Endothelial cell of umbilical vein (primary cell): ENCODE measurements at regions not wholly inside any gene's neighbourhood (a gene's known extent, or its start where the extent isn't known, plus 50 kb on each side); places are given as distances from the start of the nearest gene placed in this dataset.
A peak's percentile ranks its signal among the peaks of the same experiment; 100 is the strongest.

Experiments used
- BruUV-seq: library from RNA; stranded (reverse); fragments of 400-500 nt; replicated peaks from 2 replicates; lab custom pipeline; 2021; lab: Mats Ljungman, UMichigan
- CTCF ChIA-PET: fragments of 300-600, 350-600 bp; sonication (Branson Sonifier 250); formaldehyde crosslinking; loops from one replicate; lab custom pipeline; 2021; ENCODE audit warnings: antibody characterized with exemption, inconsistent platforms; lab: Charles Lee
- POLR2A ChIA-PET: fragments of 300-600, 350-600 bp; sonication (Branson Sonifier 250); formaldehyde crosslinking; loops from one replicate; lab custom pipeline; 2021; ENCODE audit warnings: antibody characterized with exemption, inconsistent platforms; lab: Charles Lee
- DNase-seq: peaks from one replicate; pipeline ENCODE4 v3.0.0-alpha.2; 2011; ENCODE audit warnings: low read depth, low spot score
- FAIRE-seq: peaks from 2 replicates; lab custom pipeline; 2011; peaks lifted over from hg19 to GRCh38; lab: Jason Lieb, UNC
- H2AFZ ChIP-seq: 2 replicates; pipeline ENCODE4 v1.6.0; 2012; ENCODE audit warnings: low read depth, low read length, control low read depth, inconsistent platforms
- H3K27ac ChIP-seq: 2 replicates; pipeline ENCODE4 v1.5.1; 2011; ENCODE audit warnings: low read depth, mild to moderate bottlenecking, control low read depth, low read length, moderate library complexity; ENCODE audit not compliant: insufficient read depth
- H3K27me3 ChIP-seq, 2 experiments: 2 replicates each; pipeline versions ENCODE4 v1.6.0 to v1.6.1; 2011; ENCODE audit warnings: low read length in 2 of 2, mixed read lengths in 1 of 2; ENCODE audit not compliant: control insufficient read depth in 2 of 2, insufficient read depth in 2 of 2
- H3K36me3 ChIP-seq, 2 experiments: 2 replicates in 1 of 2; 3 replicates in 1 of 2; pipeline ENCODE4 v1.5.1; 2011; ENCODE audit warnings: low read length in 2 of 2, mild to moderate bottlenecking in 1 of 2, moderate library complexity in 1 of 2; ENCODE audit not compliant: control insufficient read depth in 2 of 2, insufficient read depth in 2 of 2; ENCODE audit errors: extremely low read depth in 1 of 2
- H3K4me1 ChIP-seq: 3 replicates; pipeline ENCODE4 v1.5.1; 2011; ENCODE audit warnings: mild to moderate bottlenecking, low read length; ENCODE audit not compliant: control insufficient read depth, insufficient read depth; ENCODE audit errors: extremely low read depth
- H3K4me2 ChIP-seq: 2 replicates; pipeline ENCODE4 v1.6.1; 2011; ENCODE audit warnings: low read length, control low read depth, mixed read lengths; ENCODE audit not compliant: insufficient read depth
- H3K4me3 ChIP-seq, 3 experiments: fragments of 200-600 bp in 1 of 3; sonication (generic), shearing (Covaris generic) in 1 of 3; replicated peaks in 1 of 3; 2 replicates each; pipeline ENCODE4 v1.5.1; 2011 to 2016; ENCODE audit warnings: control low read depth in 3 of 3, low read length in 3 of 3, mild to moderate bottlenecking in 2 of 3, inconsistent platforms in 1 of 3, low read depth in 1 of 3, moderate library complexity in 1 of 3; ENCODE audit not compliant: insufficient read depth in 1 of 3
- H3K79me2 ChIP-seq: 2 replicates; pipeline ENCODE4 v1.6.0; 2012; ENCODE audit warnings: low read length, inconsistent platforms; ENCODE audit not compliant: control insufficient read depth, insufficient read depth
- H3K9ac ChIP-seq: replicated peaks from 2 replicates; pipeline ENCODE3; 2011; ENCODE audit warnings: low read length, control low read depth; ENCODE audit not compliant: insufficient read depth; ENCODE audit errors: extremely low read depth
- H3K9me1 ChIP-seq: replicated peaks from 3 replicates; pipeline ENCODE4 v1.6.0; 2011; ENCODE audit warnings: mild to moderate bottlenecking, low read length; ENCODE audit not compliant: control insufficient read depth, insufficient read depth; ENCODE audit errors: extremely low read depth
- H3K9me3 ChIP-seq: replicated peaks from 2 replicates; pipeline ENCODE4 v1.5.1; 2012; ENCODE audit warnings: low read length, inconsistent platforms; ENCODE audit not compliant: control insufficient read depth, insufficient read depth
- H4K20me1 ChIP-seq: replicated peaks from 2 replicates; pipeline ENCODE3; 2011; ENCODE audit warnings: mild to moderate bottlenecking, low read length; ENCODE audit not compliant: control insufficient read depth, insufficient read depth; ENCODE audit errors: extremely low read depth
- CTCF ChIP-seq, 2 donors: IDR thresholded peaks; 1 replicate in 1 of 2; 2 replicates in 1 of 2; pipeline ENCODE4 v1.5.1; 2011; ENCODE audit warnings: low read length in 2 of 2, mild to moderate bottlenecking in 2 of 2, moderate library complexity in 2 of 2, control low read depth in 1 of 2, inconsistent platforms in 1 of 2, low read depth in 1 of 2; ENCODE audit not compliant: insufficient read depth in 1 of 2; ENCODE audit errors: extremely low read depth in 1 of 2
- EZH2 ChIP-seq: IDR thresholded peaks from 2 replicates; pipeline ENCODE4 v1.6.1; 2012; ENCODE audit warnings: borderline replicate concordance, low read depth, mild to moderate bottlenecking, moderate library complexity, low read length, inconsistent platforms; ENCODE audit not compliant: severe bottlenecking
- FOS ChIP-seq: IDR thresholded peaks from 2 replicates; pipeline ENCODE4 v1.6.1; 2011; ENCODE audit warnings: mild to moderate bottlenecking, low read length, moderate library complexity, borderline replicate concordance; ENCODE audit not compliant: insufficient read depth
- GATA2 ChIP-seq: IDR thresholded peaks from 2 replicates; pipeline ENCODE4 v1.7.0; 2011; ENCODE audit warnings: low read depth, mild to moderate bottlenecking, moderate library complexity, mixed read lengths, low read length; ENCODE audit not compliant: insufficient read length, insufficient read depth
- JUN ChIP-seq: IDR thresholded peaks from 2 replicates; pipeline ENCODE4 v1.6.1; 2011; ENCODE audit warnings: borderline replicate concordance, low read depth; ENCODE audit not compliant: insufficient read length, insufficient read depth
- MAX ChIP-seq: IDR thresholded peaks from 2 replicates; pipeline ENCODE4 v1.6.1; 2011; ENCODE audit not compliant: insufficient read depth, insufficient read length
- MYC ChIP-seq: IDR thresholded peaks from one replicate; pipeline ENCODE4 v1.6.1; 2011; ENCODE audit warnings: mild to moderate bottlenecking, low read depth, low read length
- POLR2A ChIP-seq: IDR thresholded peaks from 2 replicates; pipeline ENCODE4 v1.6.1; 2012; ENCODE audit warnings: low read depth, mild to moderate bottlenecking, control low read depth, low read length
- POLR2AphosphoS5 ChIP-seq: IDR thresholded peaks from 2 replicates; pipeline ENCODE4 v1.6.1; 2012; ENCODE audit warnings: low read depth, mild to moderate bottlenecking, control low read depth, low read length, moderate library complexity; ENCODE audit not compliant: insufficient read depth
- dilution Hi-C: fragments of 300-500 bp; cut with MboI; formaldehyde crosslinking; loops from one replicate; pipeline ENCODE4 v1.15.0; 2019; ENCODE audit warnings: low sequenced_read_pairs; ENCODE audit not compliant: extremely low pct_ligation_motif_present
- intact Hi-C: fragments of 100-400 bp; cut with micrococcal nuclease; formaldehyde crosslinking; loops from one replicate; pipeline ENCODE4 v1.10.0; 2022

- dilution Hi-C loops (no loop called here), intact Hi-C loops (no loop called here)
- CTCF ChIA-PET, result no interaction called here
- no peaks in the 10 kb centered on the region for H3K9me3 ChIP-seq
- peaks cover 2% of the 10 kb centered on the region for H3K4me1 ChIP-seq
- no peak overlapping the region for H2AFZ ChIP-seq
- no peaks in the 10 kb centered on the region for H3K27me3 ChIP-seq
- no peak overlapping the region for H3K4me2 ChIP-seq
- peak; percentile 33 for FAIRE-seq
- TF ChIP-seq MAX (no peak), FOS (no peak), GATA2 (no peak), EZH2 (no peak), POLR2A (no peak), JUN (no peak), MYC (no peak), CTCF (IDR thresholded peaks at IDR 0.05; ENCODE audit: extremely low read depth in 1 of 2, insufficient read depth in 1 of 2, low read depth in 1 of 2, low read length in 2 of 2) (no peak), POLR2AphosphoS5 (no peak)
- H4K20me1 ChIP-seq, result no peaks in the 10 kb centered on the region
- DNase-seq, result peak; percentile 77
- no peaks in the 10 kb centered on the region for H3K9me1 ChIP-seq
- no TSS peak for BruUV-seq
- no peaks in the 10 kb centered on the region for H3K79me2 ChIP-seq
- no peak overlapping the region for H3K4me3 ChIP-seq
- H3K36me3 ChIP-seq, result no peaks in the 10 kb centered on the region
- POLR2A ChIA-PET, result no interaction called here
- H3K27ac ChIP-seq, result no peak overlapping the region
- H3K9ac ChIP-seq, result no peak overlapping the region
Measured at GRCh38 chr14:104296388-104297312, 158.3 kb downstream of the KIF26A start.
